Stimulated activated CD8-positive, alpha-beta memory T cell treated with anti-CD3 and anti-CD28 coated beads, Interleukin-4, amount 100 ng/mL, for 48 hours (primary cell): ENCODE measurements at regions not wholly inside any gene's neighbourhood (a gene's known extent, or its start where the extent isn't known, plus 50 kb on each side); places are given as distances from the start of the nearest gene placed in this dataset.
"Not testable (repeated sequence)": the region's sequence is repeated elsewhere in the genome, so short reads cannot be mapped to it uniquely, and the experiment has no call there.

ENCODE experiments used
- DNase-seq: peaks from one replicate; pipeline ENCODE4 v3.0.0-alpha.2; 2020

GRCh38 chr9:103068753-103069152 is 73.6 kb downstream of the CYLC2 start:
- DNase-seq: no peak

GRCh38 chr9:103078581-103078980 is 83.4 kb downstream of the CYLC2 start:
- no peak for DNase-seq

DNA sequence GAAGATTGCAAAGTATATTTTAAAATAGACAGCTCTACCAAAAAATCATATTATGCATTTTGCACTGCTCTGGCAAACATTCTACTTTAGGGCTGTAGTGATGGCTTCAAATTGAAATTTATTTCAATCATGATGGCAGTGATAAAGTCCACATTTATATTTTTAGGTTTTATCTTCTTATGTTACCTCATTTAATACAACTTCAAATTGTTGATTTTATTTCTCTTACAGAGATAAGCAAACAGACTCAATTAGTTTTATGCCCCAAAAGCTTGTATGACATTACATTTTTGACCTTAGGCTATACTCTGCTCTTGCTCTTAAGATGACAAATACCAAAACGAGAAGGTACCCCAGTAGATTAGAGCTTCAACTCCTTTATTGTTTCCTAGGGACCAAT is 87.4 kb downstream of the CYLC2 start:
- no peak for DNase-seq

DNA sequence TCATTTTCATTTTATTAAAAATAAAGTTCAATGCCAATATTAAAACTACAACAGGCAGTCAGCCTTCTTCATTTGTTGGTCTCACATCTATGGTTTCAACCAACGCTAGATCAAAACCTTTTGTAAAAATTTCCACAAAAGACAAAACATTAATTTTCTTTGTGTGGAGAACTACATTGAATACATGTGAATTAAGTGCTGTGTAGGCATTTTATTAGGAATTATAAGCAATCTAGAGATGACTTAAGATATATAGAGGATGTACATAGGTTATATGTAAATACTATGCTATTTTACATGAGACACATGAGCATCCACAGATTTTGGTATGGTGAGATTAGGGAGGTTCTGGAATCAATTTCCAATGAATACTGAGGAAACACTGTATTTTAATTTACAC is 94.2 kb downstream of the CYLC2 start:
- no peak for DNase-seq

GRCh38 chr9:103104101-103104500 is 109.0 kb downstream of the CYLC2 start:
- DNase-seq: no peak

DNA sequence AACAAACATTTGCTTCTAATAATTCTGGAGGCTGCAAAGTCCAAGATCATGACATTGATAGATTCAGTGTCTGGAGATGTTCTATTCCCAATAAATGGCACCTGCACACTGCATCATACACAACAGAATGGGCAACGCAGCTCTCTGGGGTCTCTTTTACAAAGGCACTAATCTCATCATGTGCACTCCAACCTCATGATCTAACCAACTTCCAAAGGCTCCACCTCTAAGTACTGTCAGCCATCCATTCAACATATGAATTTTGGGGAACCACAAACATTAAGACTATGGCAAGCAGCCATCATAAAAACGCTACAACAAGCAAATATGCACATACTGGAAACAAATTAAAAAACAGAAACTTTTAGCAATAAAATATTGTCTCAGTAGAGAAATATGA is 121.1 kb downstream of the CYLC2 start:
- DNase-seq: no peak

DNA sequence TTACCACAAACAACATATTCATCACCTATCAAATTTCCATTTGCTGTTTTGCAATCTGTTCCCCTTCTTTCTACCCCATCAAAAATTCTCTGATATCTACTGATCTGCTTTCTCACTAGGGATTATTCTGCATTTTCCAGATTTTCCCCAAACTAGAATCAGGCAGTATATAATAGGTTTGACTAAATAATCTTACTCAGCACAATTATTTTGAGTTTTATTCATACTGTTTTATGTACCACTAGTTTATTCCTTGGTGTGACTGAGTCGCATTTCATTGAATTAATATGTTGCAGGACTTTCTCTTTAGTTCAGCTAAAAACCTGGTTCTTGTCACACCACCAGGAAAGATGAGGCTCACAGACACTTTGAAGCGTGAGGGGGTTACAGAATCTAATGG is 131.4 kb downstream of the CYLC2 start:
- no peak for DNase-seq

DNA sequence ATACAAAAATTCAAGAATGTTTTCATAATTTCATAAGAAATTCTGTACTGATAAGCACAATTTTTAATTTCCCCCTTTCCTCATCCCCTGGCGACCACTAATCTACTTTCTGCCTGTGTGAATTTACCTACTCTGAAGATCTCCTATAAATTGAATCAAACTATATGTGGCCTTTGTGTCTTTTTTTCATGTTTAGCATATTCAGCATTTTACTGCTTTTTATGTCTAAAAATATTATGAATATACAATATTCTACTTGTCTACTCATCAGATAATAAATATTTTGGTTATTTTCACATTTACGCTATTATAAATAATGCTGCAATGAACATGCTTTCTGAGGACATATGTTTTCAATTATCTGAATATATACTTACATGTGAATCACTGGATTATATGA is 144.8 kb downstream of the CYLC2 start:
- DNase-seq: no peak

DNA sequence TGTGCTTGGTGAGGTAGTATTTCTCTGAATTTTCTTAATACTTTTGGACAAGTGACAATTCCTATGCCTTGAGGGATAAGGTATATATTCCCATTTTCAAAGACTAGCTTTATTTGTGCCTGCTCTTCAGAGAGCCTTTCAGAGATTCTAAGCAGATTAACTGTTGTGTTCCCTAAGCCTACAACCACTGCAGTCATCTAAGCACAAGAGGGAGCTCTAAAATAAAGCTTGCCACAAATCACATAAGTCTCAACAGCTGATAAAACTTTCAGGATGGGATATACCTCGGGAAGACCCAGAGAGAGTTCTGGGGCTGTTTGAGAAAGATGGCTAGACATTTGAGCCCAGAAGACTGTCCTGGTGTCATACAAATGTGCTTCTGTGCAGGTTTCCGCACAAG is 157.3 kb downstream of the CYLC2 start:
- DNase-seq: no peak

DNA sequence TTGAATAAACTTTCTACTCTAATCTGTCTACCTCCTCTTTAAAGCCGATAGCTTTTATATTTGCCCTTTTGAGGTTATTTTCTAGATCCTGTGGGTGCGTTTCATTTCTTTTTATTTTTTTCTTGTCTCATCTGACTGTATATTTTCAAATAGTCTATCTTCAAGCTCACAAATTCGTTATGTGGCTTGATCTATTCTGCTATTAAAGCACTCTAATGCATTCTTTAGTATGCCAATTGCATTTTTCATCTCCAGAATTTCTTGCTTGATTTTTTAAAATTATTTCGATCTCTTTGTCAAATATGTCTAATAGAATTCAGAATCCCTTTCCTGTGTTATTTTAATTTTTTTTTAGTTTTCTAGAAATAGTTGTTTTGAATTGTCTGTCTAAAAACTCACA is 172.4 kb downstream of the CYLC2 start:
- no peak for DNase-seq

- DNase-seq: no peak
Measured at GRCh38 chr9:103168254-103168653, 173.1 kb downstream of the CYLC2 start.

DNA sequence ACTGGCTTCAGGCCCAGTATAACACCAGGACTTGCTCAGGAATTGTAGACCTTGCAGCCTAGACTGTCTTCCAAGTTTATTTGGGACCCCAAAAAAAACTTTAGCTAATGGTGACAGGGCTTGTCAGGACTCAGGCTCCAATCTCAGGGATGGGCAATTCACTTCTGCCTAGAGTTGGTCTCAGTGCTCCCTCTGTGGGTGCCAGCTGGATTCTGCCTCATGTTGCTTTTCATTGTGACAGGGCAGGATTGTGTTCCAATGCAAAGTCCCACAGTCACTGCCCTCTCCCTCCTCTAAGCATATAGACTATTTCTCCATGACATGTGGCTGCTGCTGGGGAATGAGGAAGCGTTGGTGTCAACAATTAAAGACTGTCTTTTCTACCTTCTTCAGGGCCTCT is 174.7 kb downstream of the CYLC2 start:
- DNase-seq: no peak

- no peak for DNase-seq
Measured at GRCh38 chr9:103183701-103184171, 188.6 kb downstream of the CYLC2 start.

DNA sequence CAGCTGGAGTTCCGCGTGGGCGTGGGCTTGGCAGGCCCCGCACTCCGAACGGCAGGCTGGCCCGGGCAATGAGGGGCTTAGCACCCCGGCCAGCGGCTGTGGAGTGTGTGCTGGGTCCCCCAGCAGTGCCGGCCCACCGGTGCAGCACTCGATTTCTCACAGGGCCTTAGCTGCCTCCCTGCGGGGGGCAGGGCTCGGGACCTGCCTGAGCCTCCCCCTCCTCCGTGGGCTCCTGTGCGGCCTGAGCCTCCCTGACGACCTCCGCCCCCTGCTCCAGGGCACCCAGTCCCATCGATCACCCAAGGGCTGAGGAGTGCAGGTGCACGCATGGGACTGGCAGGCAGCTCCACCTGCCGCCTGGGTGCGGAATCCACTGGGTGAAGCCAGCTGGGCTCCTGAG is 191.8 kb downstream of the CYLC2 start:
- DNase-seq: no peak

DNA sequence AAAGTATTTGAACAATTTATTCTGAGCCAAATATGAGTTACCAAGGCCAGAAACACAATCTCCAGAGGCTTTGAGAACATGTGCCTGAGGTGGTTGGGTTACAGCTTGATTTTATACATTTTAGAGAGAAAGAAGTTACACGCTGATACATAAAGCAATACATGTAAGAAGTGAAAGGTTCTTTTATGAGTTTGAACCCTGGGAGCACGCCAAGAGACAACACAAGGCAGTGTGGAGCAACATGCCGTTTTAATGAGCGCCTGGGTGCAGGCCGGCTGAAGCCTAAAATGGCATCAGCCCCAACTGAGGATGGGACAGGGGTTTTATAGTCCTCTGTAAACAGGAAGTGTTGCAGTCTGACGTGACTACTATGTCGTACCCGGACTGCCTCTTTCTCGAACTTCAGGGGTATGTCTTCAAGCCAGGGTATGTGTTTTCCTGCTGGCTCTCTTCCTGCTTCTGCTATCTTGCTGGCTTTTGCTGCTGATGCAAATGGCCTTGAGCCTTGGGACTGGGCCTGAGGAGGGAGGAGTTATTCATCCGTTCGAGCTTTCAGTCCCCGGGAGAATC is 193.7 kb downstream of the CYLC2 start:
- DNase-seq: no peak

DNA sequence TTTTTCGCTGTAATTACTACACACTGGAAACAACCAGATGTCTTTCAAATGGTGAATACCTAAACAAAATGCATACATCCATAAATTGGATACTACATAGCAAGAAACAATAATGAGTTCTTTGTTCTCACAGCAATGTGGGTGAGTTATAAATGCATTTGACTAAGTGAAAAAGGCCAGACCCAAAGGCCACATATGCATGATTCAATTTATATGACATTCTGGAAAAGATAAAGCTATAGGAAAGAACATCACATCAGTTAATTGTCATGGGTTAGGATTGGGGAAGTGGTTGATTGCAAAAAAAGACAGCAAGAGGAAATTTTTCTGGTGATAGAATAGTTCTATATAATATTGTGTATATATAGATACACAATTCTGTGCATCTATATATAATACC is 198.9 kb downstream of the CYLC2 start:
- no peak for DNase-seq

DNA sequence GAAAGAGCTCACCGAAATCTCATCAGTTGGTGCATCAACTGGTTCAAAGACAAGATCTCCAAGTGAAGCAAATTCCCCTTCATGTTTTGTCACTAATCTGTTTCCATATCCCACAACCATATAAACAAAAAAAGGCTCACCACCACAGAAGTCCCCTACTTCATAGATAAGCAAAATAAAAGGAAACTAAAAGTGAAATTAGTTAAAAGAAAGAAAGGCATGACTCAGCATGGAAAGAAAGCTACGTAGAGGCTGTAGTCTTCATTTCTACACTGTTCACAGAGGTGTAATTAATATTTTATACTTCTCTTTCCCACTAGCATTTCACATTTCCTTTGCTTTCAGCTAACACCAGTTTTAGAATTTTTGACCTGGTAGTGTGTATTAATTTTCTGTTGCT is 208.0 kb downstream of the CYLC2 start:
- no peak for DNase-seq

GRCh38 chr9:103205881-103206585 is 210.9 kb downstream of the CYLC2 start:
- DNase-seq: not testable (repeated sequence)

GRCh38 chr9:103210607-103211006 is 215.5 kb downstream of the CYLC2 start:
- no peak for DNase-seq

DNA sequence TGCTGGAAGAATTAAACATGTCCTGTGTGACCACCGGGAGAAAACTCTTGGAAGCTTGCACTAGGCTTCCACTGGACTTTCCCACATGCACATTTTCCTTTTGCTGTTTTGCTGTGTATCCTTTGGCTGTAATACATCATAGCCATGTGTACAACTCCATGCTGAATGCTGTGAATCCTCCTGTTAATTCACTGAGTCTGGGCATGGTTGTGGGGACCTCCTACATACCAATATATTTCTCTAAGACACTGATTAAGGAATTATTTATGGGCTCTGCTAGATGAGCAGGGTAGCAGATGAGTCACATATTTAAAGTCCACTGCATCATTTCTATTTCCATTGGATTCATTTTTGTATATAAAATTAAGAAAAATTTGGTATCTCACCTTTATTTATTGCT is 220.1 kb downstream of the CYLC2 start:
- DNase-seq: no peak

- DNase-seq: no peak
Measured at GRCh38 chr9:103225702-103226646, 230.8 kb downstream of the CYLC2 start.

- no peak for DNase-seq
Measured at GRCh38 chr9:103226647-103227013, 231.5 kb downstream of the CYLC2 start.

DNA sequence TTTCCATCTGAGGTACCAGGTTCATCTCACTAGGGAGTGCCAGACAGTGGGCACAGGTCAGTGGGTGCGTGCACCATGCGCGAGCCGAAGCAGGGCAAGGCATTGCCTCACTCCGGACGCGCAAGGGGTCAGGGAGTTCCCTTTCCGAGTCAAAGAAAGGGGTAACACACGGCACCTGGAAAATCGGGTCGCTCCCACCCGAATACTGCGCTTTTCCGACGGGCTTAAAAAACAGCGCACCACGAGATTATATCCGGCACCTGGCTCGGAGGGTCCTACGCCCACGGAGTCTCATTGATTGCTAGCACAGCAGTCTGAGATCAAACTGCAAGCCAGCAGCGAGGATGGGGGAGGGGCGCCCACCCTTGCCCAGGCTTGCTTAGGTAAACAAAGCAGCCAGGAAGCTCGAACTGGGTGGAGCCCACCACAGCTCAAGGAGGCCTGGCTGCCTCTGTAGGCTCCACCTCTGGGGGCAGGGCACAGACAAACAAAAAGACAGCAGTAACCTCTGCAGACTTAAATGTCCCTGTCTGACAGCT is 242.5 kb downstream of the CYLC2 start:
- DNase-seq: not testable (repeated sequence)

DNA sequence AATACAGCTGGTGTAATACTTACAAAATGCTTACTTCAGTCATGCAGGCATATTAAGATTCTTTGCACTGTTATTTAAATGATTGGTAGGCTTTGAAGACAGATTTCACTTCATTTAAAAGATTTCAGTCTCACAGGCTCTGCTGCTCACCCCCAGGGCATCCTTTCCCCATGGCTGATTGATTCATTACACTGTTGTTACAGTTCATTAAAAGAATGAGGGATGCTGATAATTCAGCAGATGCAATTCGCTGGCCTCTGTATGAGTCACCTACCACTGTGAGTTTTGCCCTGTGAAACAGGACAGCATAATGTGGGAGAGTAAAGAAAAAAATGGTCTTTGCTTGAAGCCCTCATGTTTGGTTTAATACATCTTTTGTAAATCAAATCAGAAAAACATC is 246.9 kb downstream of the CYLC2 start:
- no peak for DNase-seq
